ENCODE measurements at regions not wholly inside any gene's neighbourhood (a gene's known extent, or its start where the extent isn't known, plus 50 kb on each side); places are given as distances from the start of the nearest gene placed in this dataset.
A peak's percentile ranks its signal among the peaks of the same experiment; 100 is the strongest.

- TF ChIP-seq ETS1 (IDR thresholded peaks at IDR 0.05) (no peak), CREB1 (CRISPR knock-in tag; IDR thresholded peaks at IDR 0.05; ENCODE audit: low read depth) (no peak), ZNF331 (CRISPR knock-in tag; IDR thresholded peaks at IDR 0.05; ENCODE audit: low read depth) (no peak), CTCF (conservative IDR thresholded peaks at IDR 0.05; ENCODE audit: low read depth in 2 of 2) (no peak), JUNB (IDR thresholded peaks at IDR 0.05; ENCODE audit: unreplicated experiment) (no peak), REST (IDR thresholded peaks at IDR 0.05; ENCODE audit: unreplicated experiment) (no peak), NANOG (IDR thresholded peaks at IDR 0.05; ENCODE audit: borderline replicate concordance) (no peak)
Measured at GRCh38 chr13:111657013-111657412, 336.6 kb downstream of the TEX29 start (continued).

GRCh38 chr13:111658145-111659100, 338.0 kb downstream of the TEX29 start:
- peaks cover 16% of the 10 kb centered on the region for H3K4me1 Mint-ChIP-seq
- H3K4me2 ChIP-seq = peak overlapping the region; percentile 57; the same call in 1 of the 2 replicates
- H3K4me3 Mint-ChIP-seq = no peak overlapping the region
- H3K36me3 Mint-ChIP-seq (ENCODE audit: low read depth) = no peaks in the 10 kb centered on the region
- peaks cover 7% of the 10 kb centered on the region for H3K27me3 Mint-ChIP-seq (ENCODE audit: insufficient read depth, low read depth, poor library complexity)
- peak; percentile 73 for DNase-seq (ENCODE audit: low spot score)
- H3F3A ChIP-seq (replicated peaks; ENCODE audit: low read depth) = no peaks in the 10 kb centered on the region
- no peak overlapping the region for H3K4me3 ChIP-seq
- peaks cover 5% of the 10 kb centered on the region; the same call in 1 of the 2 replicates for H3K4me1 ChIP-seq (ENCODE audit: insufficient read depth)
- H3K27ac Mint-ChIP-seq = peak overlapping the region; percentile 83
- H3K9me2 ChIP-seq (ENCODE audit: insufficient read depth) = no peaks in the 10 kb centered on the region
- H3K27ac ChIP-seq (ENCODE audit: low read depth) = 0 out of 2 replicates have a peak overlapping the region, but pooled peaks have one; percentile 8
- no peaks in the 10 kb centered on the region for H3K79me2 ChIP-seq (replicated peaks; ENCODE audit: insufficient read depth)
- no peaks in the 10 kb centered on the region; the same call in 1 of the 2 replicates for H3K36me3 ChIP-seq (ENCODE audit: insufficient read depth)
- H3K9me3 Mint-ChIP-seq = no peaks in the 10 kb centered on the region
- peak; percentile 98 for ATAC-seq
- no peaks in the 10 kb centered on the region for H3K27me3 ChIP-seq (ENCODE audit: insufficient read depth)
- no peaks in the 10 kb centered on the region for H4K20me1 ChIP-seq (replicated peaks; ENCODE audit: insufficient read depth)
- H2AFZ ChIP-seq = peak overlapping the region; percentile 85; the same call in 1 of the 2 replicates
- TF ChIP-seq POLR2AphosphoS5 (IDR thresholded peaks at IDR 0.05; ENCODE audit: low read depth) = no peak
- TF ChIP-seq REST (IDR thresholded peaks at IDR 0.05; ENCODE audit: unreplicated experiment) = no peak
- no peak for TF ChIP-seq STAT1 (IDR thresholded peaks at IDR 0.05; ENCODE audit: unreplicated experiment)
- no peak for TF ChIP-seq CREB1 (CRISPR knock-in tag; IDR thresholded peaks at IDR 0.05; ENCODE audit: low read depth)
- TF ChIP-seq EZH2 (IDR thresholded peaks at IDR 0.05; ENCODE audit: low read depth, unreplicated experiment) = no peak
- no peak for TF ChIP-seq EZH2phosphoT487 (IDR thresholded peaks at IDR 0.05; ENCODE audit: unreplicated experiment)
- no peak for TF ChIP-seq NANOG (IDR thresholded peaks at IDR 0.05; ENCODE audit: borderline replicate concordance)
- no peak for TF ChIP-seq ZNF331 (CRISPR knock-in tag; IDR thresholded peaks at IDR 0.05; ENCODE audit: low read depth)
- no peak for TF ChIP-seq JUNB (IDR thresholded peaks at IDR 0.05; ENCODE audit: unreplicated experiment)
- TF ChIP-seq ETS1 (IDR thresholded peaks at IDR 0.05) = no peak
- no peak for TF ChIP-seq ZNF114 (CRISPR knock-in tag; IDR thresholded peaks at IDR 0.05)

All from GM23338 (cell line).